ENCODE measurements at regions not wholly inside any gene's neighbourhood (a gene's known extent, or its start where the extent isn't known, plus 50 kb on each side); places are given as distances from the start of the nearest gene placed in this dataset.

GRCh38 chr7:27359181-27360125 lies 116.9 kb downstream of the EVX1 start:
- in situ Hi-C loops (cut with HindIII; ENCODE audit: low pct_ligation_motif_present, low pct_unique_long_range_greater_than_20kb, low sequenced_read_pairs), result no loop called here
- DNase-seq, result no peak

GRCh38 chr7:27361522-27361921 lies 118.9 kb downstream of the EVX1 start:
- no peak for DNase-seq
- in situ Hi-C loops (cut with HindIII; ENCODE audit: low pct_ligation_motif_present, low pct_unique_long_range_greater_than_20kb, low sequenced_read_pairs), result no loop called here

- DNase-seq, result no peak
- in situ Hi-C loops (cut with HindIII; ENCODE audit: low pct_ligation_motif_present, low pct_unique_long_range_greater_than_20kb, low sequenced_read_pairs), result no loop called here
Measured at GRCh38 chr7:27362026-27362425, 119.4 kb downstream of the EVX1 start.

- in situ Hi-C loops (cut with HindIII; ENCODE audit: low pct_ligation_motif_present, low pct_unique_long_range_greater_than_20kb, low sequenced_read_pairs), result no loop called here
- no peak for DNase-seq
Measured at GRCh38 chr7:27364344-27364758, 121.7 kb downstream of the EVX1 start.

- in situ Hi-C loops (cut with HindIII; ENCODE audit: low pct_ligation_motif_present, low pct_unique_long_range_greater_than_20kb, low sequenced_read_pairs), result no loop called here
- no peak for DNase-seq
Measured at GRCh38 chr7:27367179-27367932, 124.8 kb downstream of the EVX1 start.

- in situ Hi-C loops (cut with HindIII; ENCODE audit: low pct_ligation_motif_present, low pct_unique_long_range_greater_than_20kb, low sequenced_read_pairs), result no loop called here
Measured at GRCh38 chr7:27367933-27368549, 125.4 kb downstream of the EVX1 start.

GRCh38 chr7:27374958-27375841 lies 132.6 kb downstream of the EVX1 start:
- in situ Hi-C loops (cut with HindIII; ENCODE audit: low pct_ligation_motif_present, low pct_unique_long_range_greater_than_20kb, low sequenced_read_pairs), result no loop called here

More at GRCh38 chr7:27367933-27368549, 125.4 kb downstream of the EVX1 start:
- no peak for DNase-seq

GRCh38 chr7:27375958-27376357 lies 133.4 kb downstream of the EVX1 start:
- in situ Hi-C loops (cut with HindIII; ENCODE audit: low pct_ligation_motif_present, low pct_unique_long_range_greater_than_20kb, low sequenced_read_pairs), result no loop called here
- DNase-seq, result no peak

More at GRCh38 chr7:27374958-27375841, 132.6 kb downstream of the EVX1 start:
- no peak for DNase-seq

GRCh38 chr7:27377988-27378387 lies 135.4 kb downstream of the EVX1 start:
- no peak for DNase-seq
- in situ Hi-C loops (cut with HindIII; ENCODE audit: low pct_ligation_motif_present, low pct_unique_long_range_greater_than_20kb, low sequenced_read_pairs), result no loop called here

GRCh38 chr7:27382307-27382706 lies 139.7 kb downstream of the EVX1 start:
- in situ Hi-C loops (cut with HindIII; ENCODE audit: low pct_ligation_motif_present, low pct_unique_long_range_greater_than_20kb, low sequenced_read_pairs), result no loop called here
- DNase-seq, result no peak

GRCh38 chr7:27386581-27386980 lies 144.0 kb downstream of the EVX1 start:
- no peak for DNase-seq
- in situ Hi-C loops (cut with HindIII; ENCODE audit: low pct_ligation_motif_present, low pct_unique_long_range_greater_than_20kb, low sequenced_read_pairs), result no loop called here

- no peak for DNase-seq
- in situ Hi-C loops (cut with HindIII; ENCODE audit: low pct_ligation_motif_present, low pct_unique_long_range_greater_than_20kb, low sequenced_read_pairs), result no loop called here
Measured at GRCh38 chr7:27387864-27388263, 145.3 kb downstream of the EVX1 start.

- in situ Hi-C loops (cut with HindIII; ENCODE audit: low pct_ligation_motif_present, low pct_unique_long_range_greater_than_20kb, low sequenced_read_pairs), result no loop called here
- no peak for DNase-seq
Measured at GRCh38 chr7:27388561-27388960, 146.0 kb downstream of the EVX1 start.

GRCh38 chr7:27389496-27389895 lies 146.9 kb downstream of the EVX1 start:
- no peak for DNase-seq
- in situ Hi-C loops (cut with HindIII; ENCODE audit: low pct_ligation_motif_present, low pct_unique_long_range_greater_than_20kb, low sequenced_read_pairs), result no loop called here

- in situ Hi-C loops (cut with HindIII; ENCODE audit: low pct_ligation_motif_present, low pct_unique_long_range_greater_than_20kb, low sequenced_read_pairs), result no loop called here
- DNase-seq, result no peak
Measured at GRCh38 chr7:27392477-27392876, 149.9 kb downstream of the EVX1 start.

GRCh38 chr7:27394871-27395270 lies 152.3 kb downstream of the EVX1 start:
- in situ Hi-C loops (cut with HindIII; ENCODE audit: low pct_ligation_motif_present, low pct_unique_long_range_greater_than_20kb, low sequenced_read_pairs), result no loop called here
- no peak for DNase-seq

GRCh38 chr7:27395626-27396025 lies 153.0 kb downstream of the EVX1 start:
- no peak for DNase-seq
- in situ Hi-C loops (cut with HindIII; ENCODE audit: low pct_ligation_motif_present, low pct_unique_long_range_greater_than_20kb, low sequenced_read_pairs), result no loop called here

- no peak for DNase-seq
- in situ Hi-C loops (cut with HindIII; ENCODE audit: low pct_ligation_motif_present, low pct_unique_long_range_greater_than_20kb, low sequenced_read_pairs), result no loop called here
Measured at GRCh38 chr7:27397503-27397902, 154.9 kb downstream of the EVX1 start.
